Mesenchymal stem cell (in vitro differentiated cells and primary cell): ENCODE measurements at regions not wholly inside any gene's neighbourhood (a gene's known extent, or its start where the extent isn't known, plus 50 kb on each side); places are given as distances from the start of the nearest gene placed in this dataset.

Source experiments
- DNase-seq: peaks from one replicate; pipeline ENCODE4 v3.0.0-alpha.2; 2013
- H2AFZ ChIP-seq: one replicate; pipeline ENCODE4 v1.6.1; 2013; ENCODE audit warnings: low read depth, mild to moderate bottlenecking, control low read depth, inconsistent platforms, low read length, moderate library complexity
- H2AK5ac ChIP-seq: 2 replicates; pipeline ENCODE4 v1.6.1; 2013; ENCODE audit warnings: low read length, moderate library complexity, mild to moderate bottlenecking, inconsistent platforms; ENCODE audit not compliant: severe bottlenecking
- H2BK120ac ChIP-seq: one replicate; pipeline ENCODE4 v1.6.1; 2013; ENCODE audit warnings: low read depth, mild to moderate bottlenecking, inconsistent platforms, low read length, moderate library complexity
- H2BK12ac ChIP-seq, 2 experiments: one replicate each; pipeline ENCODE4 v1.6.1; 2013; ENCODE audit warnings: inconsistent platforms in 2 of 2, low read length in 2 of 2, mild to moderate bottlenecking in 2 of 2, moderate library complexity in 2 of 2, control low read depth in 1 of 2
- H2BK15ac ChIP-seq: one replicate; pipeline ENCODE4 v1.6.1; 2013; ENCODE audit warnings: mild to moderate bottlenecking, low read depth, inconsistent platforms; ENCODE audit not compliant: poor library complexity, severe bottlenecking
- H2BK5ac ChIP-seq: 2 replicates; pipeline ENCODE4 v1.6.1; 2013; ENCODE audit warnings: low read depth, mild to moderate bottlenecking, low read length, control low read depth, inconsistent platforms; ENCODE audit not compliant: poor library complexity, severe bottlenecking
- H3K14ac ChIP-seq, 2 experiments: one replicate each; pipeline ENCODE4 v1.6.1; 2013; ENCODE audit warnings: inconsistent platforms in 2 of 2, low read length in 2 of 2, control low read depth in 1 of 2, mild to moderate bottlenecking in 1 of 2, moderate library complexity in 1 of 2
- H3K18ac ChIP-seq, 2 experiments: one replicate each; pipeline ENCODE4 v1.6.1; 2013; ENCODE audit warnings: inconsistent platforms in 2 of 2, low read length in 2 of 2, control low read depth in 1 of 2, low read depth in 1 of 2, mild to moderate bottlenecking in 1 of 2
- H3K23ac ChIP-seq, 2 experiments: one replicate each; pipeline ENCODE4 v1.6.1; 2013; ENCODE audit warnings: inconsistent platforms in 2 of 2, low read length in 2 of 2, mild to moderate bottlenecking in 2 of 2, moderate library complexity in 2 of 2, control low read depth in 1 of 2
- H3K27ac ChIP-seq: 2 replicates; pipeline ENCODE4 v1.5.1; 2013; ENCODE audit warnings: mild to moderate bottlenecking, moderate library complexity, low read length, control low read depth, inconsistent platforms; ENCODE audit not compliant: poor library complexity, severe bottlenecking
- H3K27me3 ChIP-seq, 2 experiments: 2 replicates each; pipeline versions ENCODE4 v1.6.1 to v1.7.0; 2013; ENCODE audit warnings: low read length in 2 of 2, mild to moderate bottlenecking in 2 of 2, moderate library complexity in 2 of 2, control low read depth in 1 of 2, inconsistent platforms in 1 of 2; ENCODE audit not compliant: control insufficient read depth in 1 of 2, insufficient read depth in 1 of 2
- H3K36me3 ChIP-seq, 2 experiments: 2 replicates each; pipeline versions ENCODE4 v1.6.1 to v1.7.0; 2013; ENCODE audit warnings: low read length in 2 of 2, control low read depth in 1 of 2, inconsistent platforms in 1 of 2, low read depth in 1 of 2, mild to moderate bottlenecking in 1 of 2; ENCODE audit not compliant: insufficient read depth in 2 of 2, control insufficient read depth in 1 of 2
- H3K4ac ChIP-seq, 2 experiments: one replicate each; pipeline ENCODE4 v1.6.1; 2013; ENCODE audit warnings: inconsistent platforms in 2 of 2, low read length in 2 of 2, mild to moderate bottlenecking in 2 of 2, moderate library complexity in 2 of 2, control low read depth in 1 of 2, low read depth in 1 of 2
- H3K4me1 ChIP-seq: 2 replicates; pipeline ENCODE4 v1.6.1; 2013; ENCODE audit warnings: low read depth, low read length, control low read depth; ENCODE audit not compliant: control insufficient read depth, insufficient read depth
- H3K4me2 ChIP-seq: 2 replicates; pipeline ENCODE4 v1.6.1; 2013; ENCODE audit warnings: low read length, mild to moderate bottlenecking, inconsistent platforms; ENCODE audit not compliant: poor library complexity, severe bottlenecking
- H3K4me3 ChIP-seq, 2 experiments: 2 replicates each; pipeline versions ENCODE4 v1.5.1 to v1.7.0; 2013; ENCODE audit warnings: low read length in 2 of 2, mild to moderate bottlenecking in 2 of 2, control low read depth in 1 of 2, low read depth in 1 of 2; ENCODE audit not compliant: insufficient read depth in 1 of 2
- H3K79me1 ChIP-seq: replicated peaks from 2 replicates; pipeline ENCODE4 v1.6.1; 2013; ENCODE audit warnings: mild to moderate bottlenecking, control low read depth, low read length, inconsistent platforms; ENCODE audit not compliant: poor library complexity, severe bottlenecking
- H3K9ac ChIP-seq: 2 replicates; pipeline ENCODE4 v1.7.0; 2013; ENCODE audit warnings: mild to moderate bottlenecking, low read length, moderate library complexity
- H3K9me3 ChIP-seq: 2 replicates; pipeline ENCODE4 v1.7.0; 2013; ENCODE audit warnings: mild to moderate bottlenecking, low read length; ENCODE audit not compliant: control insufficient read depth
- H4K8ac ChIP-seq: one replicate; pipeline ENCODE4 v1.6.1; 2013; ENCODE audit warnings: inconsistent platforms, mild to moderate bottlenecking, low read length, moderate library complexity
- H4K91ac ChIP-seq: one replicate; pipeline ENCODE4 v1.6.1; 2013; ENCODE audit warnings: mild to moderate bottlenecking, low read length, inconsistent platforms
- WGBS: methylation state at CpG from one replicate; pipeline ENCODE4 v1.1.7; 2013; ENCODE audit warnings: mixed read lengths; 5-methylcytosine and 5-hydroxymethylcytosine counted together

GRCh38 chr1:224517171-224517570 lies 82.6 kb upstream of the WDR26 start:
- H3K14ac ChIP-seq = no peak overlapping the region
- 98% methylated on average over 5 of the region's 8 CpGs for WGBS
- no peak overlapping the region for H2BK15ac ChIP-seq
- H3K36me3 ChIP-seq = no peaks in the 10 kb centered on the region
- H2AFZ ChIP-seq = no peak overlapping the region
- H2AK5ac ChIP-seq = no peak overlapping the region
- H3K27ac ChIP-seq = peak overlapping the region; percentile 44
- peaks cover 10% of the 10 kb centered on the region for H3K4me1 ChIP-seq
- H3K4ac ChIP-seq = no peak overlapping the region
- DNase-seq = no peak
- no peak overlapping the region for H2BK5ac ChIP-seq
- H4K91ac ChIP-seq = no peak overlapping the region
- H3K4me2 ChIP-seq = no peak overlapping the region
- no peaks in the 10 kb centered on the region for H3K27me3 ChIP-seq
- H2BK12ac ChIP-seq = no peak overlapping the region
- H3K9ac ChIP-seq = no peak overlapping the region
- H3K23ac ChIP-seq = no peak overlapping the region
- H3K79me1 ChIP-seq = no peaks in the 10 kb centered on the region
- no peak overlapping the region for H2BK120ac ChIP-seq
- H3K18ac ChIP-seq = no peak overlapping the region
- H3K4me3 ChIP-seq = no peak overlapping the region
- H4K8ac ChIP-seq = no peak overlapping the region
- no peaks in the 10 kb centered on the region for H3K9me3 ChIP-seq

GRCh38 chr1:224518528-224518927 lies 83.9 kb upstream of the WDR26 start:
- H3K4me1 ChIP-seq = peaks cover 8% of the 10 kb centered on the region
- H3K4me2 ChIP-seq = no peak overlapping the region
- no peaks in the 10 kb centered on the region for H3K9me3 ChIP-seq
- no peaks in the 10 kb centered on the region for H3K79me1 ChIP-seq
- H3K36me3 ChIP-seq = no peaks in the 10 kb centered on the region
- no peak overlapping the region for H3K4ac ChIP-seq
- no peak overlapping the region for H3K14ac ChIP-seq
- H3K27ac ChIP-seq = peak overlapping the region; percentile 78
- no peak overlapping the region for H3K23ac ChIP-seq
- peak overlapping the region; percentile 51 for H2AK5ac ChIP-seq
- no peak for DNase-seq
- H2AFZ ChIP-seq = no peak overlapping the region
- no peaks in the 10 kb centered on the region for H3K27me3 ChIP-seq
- H4K8ac ChIP-seq = no peak overlapping the region
- H3K9ac ChIP-seq = no peak overlapping the region
- H2BK5ac ChIP-seq = no peak overlapping the region
- WGBS = 90% methylated on average over 4 of the region's 4 CpGs
- no peak overlapping the region for H4K91ac ChIP-seq
- H2BK120ac ChIP-seq = no peak overlapping the region
- H3K18ac ChIP-seq = no peak overlapping the region
- H2BK12ac ChIP-seq = no peak overlapping the region
- H3K4me3 ChIP-seq = no peak overlapping the region
- H2BK15ac ChIP-seq = no peak overlapping the region

- no peak overlapping the region for H2AK5ac ChIP-seq
- no peaks in the 10 kb centered on the region for H3K9me3 ChIP-seq
- H3K4me3 ChIP-seq = no peak overlapping the region
Observed at GRCh38 chr1:224519874-224520273, 85.3 kb upstream of the WDR26 start.

GRCh38 chr1:224520808-224521207 lies 86.2 kb upstream of the WDR26 start:
- H3K4me2 ChIP-seq = no peak overlapping the region

More at GRCh38 chr1:224519874-224520273, 85.3 kb upstream of the WDR26 start:
- Histone ChIP-seq H3K9ac (no peak overlapping the region), H3K36me3 (no peaks in the 10 kb centered on the region), H3K27me3 (no peaks in the 10 kb centered on the region), H3K4ac (no peak overlapping the region), H3K18ac (no peak overlapping the region), H2BK15ac (no peak overlapping the region), H2BK5ac (no peak overlapping the region), H4K8ac (no peak overlapping the region), H4K91ac (no peak overlapping the region), H3K14ac (no peak overlapping the region), H3K27ac (no peak overlapping the region), H2AFZ (no peak overlapping the region), H2BK120ac (no peak overlapping the region), H3K79me1 (no peaks in the 10 kb centered on the region), H2BK12ac (no peak overlapping the region), H3K4me1 (peaks cover 11% of the 10 kb centered on the region), H3K23ac (no peak overlapping the region), H3K4me2 (no peak overlapping the region)
- DNase-seq = no peak

More at GRCh38 chr1:224520808-224521207, 86.2 kb upstream of the WDR26 start:
- no peak for DNase-seq
- Histone ChIP-seq H3K4me3 (no peak overlapping the region), H3K9ac (no peak overlapping the region), H3K36me3 (no peaks in the 10 kb centered on the region), H3K4me1 (peaks cover 15% of the 10 kb centered on the region), H2AK5ac (no peak overlapping the region), H2AFZ (no peak overlapping the region), H3K79me1 (no peaks in the 10 kb centered on the region), H3K4ac (no peak overlapping the region), H2BK5ac (no peak overlapping the region), H2BK12ac (no peak overlapping the region), H4K8ac (no peak overlapping the region), H2BK15ac (no peak overlapping the region), H4K91ac (no peak overlapping the region), H3K14ac (no peak overlapping the region), H2BK120ac (no peak overlapping the region), H3K27me3 (no peaks in the 10 kb centered on the region), H3K23ac (no peak overlapping the region), H3K9me3 (no peaks in the 10 kb centered on the region), H3K27ac (no peak overlapping the region), H3K18ac (no peak overlapping the region)
- WGBS = 97% methylated on average over 3 of the region's 4 CpGs
